ENCODE measurements at regions not wholly inside any gene's neighbourhood (a gene's known extent, or its start where the extent isn't known, plus 50 kb on each side); places are given as distances from the start of the nearest gene placed in this dataset.

- DNase-seq: no peak
These were observed 54.3 kb upstream of the ITGA6 start for GRCh38 chr2:172373076-172373475.

GRCh38 chr2:172373766-172374165 is 53.6 kb upstream of the ITGA6 start:
- no peak for DNase-seq

GRCh38 chr2:172374318-172375240 is 52.8 kb upstream of the ITGA6 start:
- no peak for DNase-seq

- DNase-seq: no peak
These were observed 52.1 kb upstream of the ITGA6 start for GRCh38 chr2:172375251-172375650.

GRCh38 chr2:172376016-172376415 is 51.4 kb upstream of the ITGA6 start:
- DNase-seq: no peak

GRCh38 chr2:172376505-172377125 is 50.8 kb upstream of the ITGA6 start:
- DNase-seq: no peak

GRCh38 chr2:172377408-172377807 is 50.0 kb upstream of the ITGA6 start:
- no peak for DNase-seq

All from CD4-positive, alpha-beta T cell treated with Interferon gamma for 1 hour (primary cell).